ENCODE measurements at regions not wholly inside any gene's neighbourhood (a gene's known extent, or its start where the extent isn't known, plus 50 kb on each side); places are given as distances from the start of the nearest gene placed in this dataset.

DNA sequence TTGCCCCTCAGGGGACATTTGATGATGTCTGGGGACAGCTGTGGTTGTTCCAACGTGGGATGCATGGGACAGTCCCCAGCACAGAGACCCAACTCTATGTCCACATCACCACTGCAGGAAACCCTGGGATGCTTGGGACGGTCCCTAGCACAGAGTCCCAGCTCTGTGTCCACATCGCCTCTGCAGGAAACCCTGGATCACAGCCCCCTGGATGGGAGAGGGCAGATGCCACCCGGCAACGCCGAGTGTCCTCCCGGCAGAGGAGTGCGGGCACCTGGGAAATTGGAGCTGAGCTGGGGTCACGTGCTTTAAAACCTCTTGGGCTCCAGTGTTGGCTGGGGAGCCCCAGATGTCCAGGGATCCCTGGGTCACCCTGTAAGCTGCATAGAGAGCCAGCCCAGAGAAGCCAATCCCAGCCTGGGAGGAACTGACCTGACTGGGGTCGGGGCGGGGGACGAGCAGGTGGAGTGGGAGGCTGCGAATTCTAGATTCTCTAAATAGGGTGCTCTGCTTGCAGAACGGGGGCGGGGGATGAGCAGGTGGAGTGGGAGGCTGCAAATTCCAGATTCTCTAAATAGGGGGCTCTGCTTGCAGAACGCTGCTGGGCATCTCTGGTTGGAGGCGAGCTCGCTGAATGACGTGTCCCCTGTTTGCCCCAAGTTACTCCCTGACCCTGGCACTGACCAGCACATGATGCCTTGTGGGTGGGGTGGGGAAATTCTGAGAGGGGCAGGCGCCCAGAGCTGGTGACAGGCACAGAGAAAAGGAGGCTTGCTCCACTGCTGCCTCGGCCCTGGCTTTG, 1197.8 kb downstream of the BRD1 start:
- Histone ChIP-seq H3K36me3 (ENCODE audit: control insufficient read depth, insufficient read depth, low read length) (no peaks in the 10 kb centered on the region), H3K27me3 (replicated peaks; ENCODE audit: control insufficient read depth, insufficient read depth, low read length) (no peaks in the 10 kb centered on the region), H3K4me3 (replicated peaks; ENCODE audit: low read depth, low read length) (no peak overlapping the region)
- TF ChIP-seq, protein P1, sequence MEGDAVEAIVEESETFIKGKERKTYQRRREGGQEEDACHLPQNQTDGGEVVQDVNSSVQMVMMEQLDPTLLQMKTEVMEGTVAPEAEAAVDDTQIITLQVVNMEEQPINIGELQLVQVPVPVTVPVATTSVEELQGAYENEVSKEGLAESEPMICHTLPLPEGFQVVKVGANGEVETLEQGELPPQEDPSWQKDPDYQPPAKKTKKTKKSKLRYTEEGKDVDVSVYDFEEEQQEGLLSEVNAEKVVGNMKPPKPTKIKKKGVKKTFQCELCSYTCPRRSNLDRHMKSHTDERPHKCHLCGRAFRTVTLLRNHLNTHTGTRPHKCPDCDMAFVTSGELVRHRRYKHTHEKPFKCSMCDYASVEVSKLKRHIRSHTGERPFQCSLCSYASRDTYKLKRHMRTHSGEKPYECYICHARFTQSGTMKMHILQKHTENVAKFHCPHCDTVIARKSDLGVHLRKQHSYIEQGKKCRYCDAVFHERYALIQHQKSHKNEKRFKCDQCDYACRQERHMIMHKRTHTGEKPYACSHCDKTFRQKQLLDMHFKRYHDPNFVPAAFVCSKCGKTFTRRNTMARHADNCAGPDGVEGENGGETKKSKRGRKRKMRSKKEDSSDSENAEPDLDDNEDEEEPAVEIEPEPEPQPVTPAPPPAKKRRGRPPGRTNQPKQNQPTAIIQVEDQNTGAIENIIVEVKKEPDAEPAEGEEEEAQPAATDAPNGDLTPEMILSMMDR (IDR thresholded peaks at IDR 0.05; ENCODE audit: insufficient read depth, low read length, poor library complexity, severe bottlenecking): no peak
- no peak for DNase-seq (ENCODE audit: extremely low read depth, insufficient read length)

DNA sequence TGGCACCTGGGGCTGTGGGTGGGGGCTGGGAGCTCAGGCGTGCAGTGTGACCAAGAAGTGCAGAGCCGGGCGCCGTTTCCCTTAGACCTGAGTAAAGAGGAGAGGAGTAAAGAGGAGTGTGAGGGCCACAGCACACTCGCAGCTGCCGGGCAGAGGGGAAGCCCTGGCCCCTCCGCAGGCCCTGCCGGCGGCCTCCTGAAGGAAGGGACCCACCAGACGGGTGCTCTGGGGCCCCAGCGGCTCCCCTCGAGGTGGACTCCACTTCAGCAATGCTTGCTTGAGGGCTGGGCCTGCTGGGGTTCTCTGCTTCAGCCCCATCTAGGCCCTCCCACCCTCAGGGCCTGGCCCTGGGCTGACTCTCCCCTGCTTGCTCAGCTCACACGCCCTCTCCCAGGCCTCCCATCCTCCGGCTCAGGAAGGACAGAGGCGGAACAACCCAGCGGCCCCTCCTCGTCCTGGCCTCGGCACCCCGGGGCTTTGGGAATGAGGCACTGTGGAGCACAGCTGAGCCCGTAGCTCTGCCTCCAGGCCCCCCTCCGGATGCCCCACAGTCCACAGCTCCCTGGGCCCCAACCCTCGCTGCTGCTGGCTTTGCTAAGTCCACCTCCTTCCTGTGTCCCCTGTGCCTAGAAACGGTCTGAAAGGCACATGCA, 1198.7 kb downstream of the BRD1 start:
- TF ChIP-seq, protein P1 (IDR thresholded peaks at IDR 0.05; ENCODE audit: insufficient read depth, low read length, poor library complexity, severe bottlenecking): no peak
- Histone ChIP-seq H3K27me3 (replicated peaks; ENCODE audit: control insufficient read depth, insufficient read depth, low read length) (no peaks in the 10 kb centered on the region), H3K36me3 (ENCODE audit: control insufficient read depth, insufficient read depth, low read length) (no peaks in the 10 kb centered on the region), H3K4me3 (replicated peaks; ENCODE audit: low read depth, low read length) (no peak overlapping the region)
- DNase-seq (ENCODE audit: extremely low read depth, insufficient read length): no peak

DNA sequence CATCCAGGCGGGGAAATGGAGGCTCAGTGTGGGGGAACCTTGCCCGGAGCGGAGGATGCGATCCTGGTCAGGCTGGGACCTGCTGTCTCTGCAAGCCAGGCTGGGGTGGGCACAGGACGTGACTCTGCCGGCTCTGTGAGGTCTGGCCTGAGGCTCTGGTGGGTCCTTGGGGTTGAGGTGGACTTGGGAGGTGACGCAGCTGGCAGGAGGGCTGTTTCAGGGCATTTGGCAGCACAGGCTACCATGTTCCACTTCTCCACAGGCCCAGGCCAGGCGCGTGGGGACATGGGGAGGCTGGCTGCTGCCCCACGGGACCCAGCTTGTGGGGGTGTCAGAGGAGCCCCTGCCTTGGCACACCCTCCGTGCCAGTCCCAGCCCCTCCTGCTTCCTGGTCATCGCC, 1199.7 kb downstream of the BRD1 start:
- TF ChIP-seq, protein P1 (IDR thresholded peaks at IDR 0.05; ENCODE audit: insufficient read depth, low read length, poor library complexity, severe bottlenecking): no peak
- Histone ChIP-seq H3K27me3 (replicated peaks; ENCODE audit: control insufficient read depth, insufficient read depth, low read length) (no peaks in the 10 kb centered on the region), H3K4me3 (replicated peaks; ENCODE audit: low read depth, low read length) (no peak overlapping the region)

DNA sequence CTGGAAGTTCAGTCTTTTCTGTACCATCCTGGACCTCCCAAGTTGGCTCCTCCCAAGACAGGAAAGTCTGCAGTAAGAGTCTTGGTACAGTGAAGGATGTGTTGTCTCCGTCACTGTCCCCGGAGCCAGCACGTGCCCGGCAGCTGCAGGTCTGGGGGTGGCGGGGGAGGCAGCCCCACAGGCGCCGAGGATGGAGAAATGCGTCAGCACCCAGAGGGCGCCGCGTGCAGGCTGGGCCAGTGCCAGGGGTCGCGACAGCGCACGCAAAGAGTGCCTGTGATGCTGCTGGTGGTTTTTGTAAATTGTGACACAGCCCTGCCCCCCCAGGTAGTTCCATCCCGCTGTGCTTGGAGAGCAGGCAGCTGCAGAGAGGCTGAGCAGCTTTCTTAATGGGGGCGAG, 1200.5 kb downstream of the BRD1 start:
- no peaks in the 10 kb centered on the region for H3K27me3 ChIP-seq (replicated peaks; ENCODE audit: control insufficient read depth, insufficient read depth, low read length)
- TF ChIP-seq, protein P1 (IDR thresholded peaks at IDR 0.05; ENCODE audit: insufficient read depth, low read length, poor library complexity, severe bottlenecking): no peak
- DNase-seq (ENCODE audit: extremely low read depth, insufficient read length): no peak
- no peak overlapping the region for H3K4me3 ChIP-seq (replicated peaks; ENCODE audit: low read depth, low read length)
- H3K36me3 ChIP-seq (ENCODE audit: control insufficient read depth, insufficient read depth, low read length): no peaks in the 10 kb centered on the region

More for the DNA sequence above, 1199.7 kb downstream of the BRD1 start:
- DNase-seq (ENCODE audit: extremely low read depth, insufficient read length): no peak
- H3K36me3 ChIP-seq (ENCODE audit: control insufficient read depth, insufficient read depth, low read length): no peaks in the 10 kb centered on the region

DNA sequence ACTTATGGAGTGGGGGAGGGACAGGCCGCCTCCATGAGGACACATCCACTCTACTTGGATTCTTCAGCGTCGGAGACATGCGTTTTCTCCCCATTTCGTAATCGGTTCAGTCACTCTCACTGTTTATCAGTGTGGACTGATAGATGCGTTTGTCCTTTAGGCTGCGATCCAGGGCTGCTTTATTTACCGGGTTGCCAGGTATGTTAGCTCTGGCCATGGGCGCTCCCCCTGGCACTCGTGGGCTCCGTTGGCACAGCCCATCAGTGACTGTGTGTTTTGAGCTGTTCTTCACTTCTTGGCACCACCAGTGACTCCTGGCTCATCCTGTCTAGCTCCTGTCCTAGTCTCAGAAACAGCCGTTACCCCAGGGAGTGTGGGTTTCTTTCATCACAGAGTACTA, 1203.3 kb downstream of the BRD1 start:
- DNase-seq (ENCODE audit: extremely low read depth, insufficient read length): no peak
- H3K4me3 ChIP-seq (replicated peaks; ENCODE audit: low read depth, low read length): no peak overlapping the region
- no peaks in the 10 kb centered on the region for H3K27me3 ChIP-seq (replicated peaks; ENCODE audit: control insufficient read depth, insufficient read depth, low read length)
- TF ChIP-seq, protein P1 (IDR thresholded peaks at IDR 0.05; ENCODE audit: insufficient read depth, low read length, poor library complexity, severe bottlenecking): no peak
- no peaks in the 10 kb centered on the region for H3K36me3 ChIP-seq (ENCODE audit: control insufficient read depth, insufficient read depth, low read length)
